ENCODE measurements at regions not wholly inside any gene's neighbourhood (a gene's known extent, or its start where the extent isn't known, plus 50 kb on each side); places are given as distances from the start of the nearest gene placed in this dataset.

GRCh38 chr1:243912347-243912746 is 62.3 kb upstream of the AKT3 start:
- ATAC-seq (replicated peaks): no peak
- Mint-ChIP-seq H3K4me1 (no peaks in the 10 kb centered on the region), H3K4me3 (no peak overlapping the region), H3K27ac (no peak overlapping the region), H3K9me3 (no peaks in the 10 kb centered on the region), H3K27me3 (peaks cover 19% of the 10 kb centered on the region), H3K36me3 (ENCODE audit: low read depth) (no peaks in the 10 kb centered on the region)

GRCh38 chr1:243910607-243911006 is 60.6 kb upstream of the AKT3 start:
- no peaks in the 10 kb centered on the region for H3K4me1 Mint-ChIP-seq
- H3K36me3 Mint-ChIP-seq (ENCODE audit: low read depth): no peaks in the 10 kb centered on the region
- no peaks in the 10 kb centered on the region for H3K9me3 Mint-ChIP-seq
- H3K27me3 Mint-ChIP-seq: peaks cover 8% of the 10 kb centered on the region
- H3K4me3 Mint-ChIP-seq: no peak overlapping the region
- ATAC-seq (replicated peaks): no peak
- H3K27ac Mint-ChIP-seq: no peak overlapping the region

- Mint-ChIP-seq H3K4me3 (no peak overlapping the region), H3K27ac (no peak overlapping the region), H3K4me1 (no peaks in the 10 kb centered on the region), H3K27me3 (peaks cover 10% of the 10 kb centered on the region), H3K36me3 (ENCODE audit: low read depth) (no peaks in the 10 kb centered on the region), H3K9me3 (no peaks in the 10 kb centered on the region)
- no peak for ATAC-seq (replicated peaks)
These were observed 53.9 kb upstream of the AKT3 start for GRCh38 chr1:243903895-243904294.

GRCh38 chr1:243903041-243903440 is 53.0 kb upstream of the AKT3 start:
- no peak for ATAC-seq (replicated peaks)
- H3K9me3 Mint-ChIP-seq: no peaks in the 10 kb centered on the region
- H3K4me1 Mint-ChIP-seq: no peaks in the 10 kb centered on the region
- peaks cover 13% of the 10 kb centered on the region for H3K27me3 Mint-ChIP-seq
- H3K4me3 Mint-ChIP-seq: no peak overlapping the region
- no peak overlapping the region for H3K27ac Mint-ChIP-seq
- no peaks in the 10 kb centered on the region for H3K36me3 Mint-ChIP-seq (ENCODE audit: low read depth)

- Mint-ChIP-seq H3K4me3 (no peak overlapping the region), H3K27ac (no peak overlapping the region), H3K4me1 (no peaks in the 10 kb centered on the region), H3K36me3 (ENCODE audit: low read depth) (no peaks in the 10 kb centered on the region), H3K9me3 (no peaks in the 10 kb centered on the region), H3K27me3 (peaks cover 18% of the 10 kb centered on the region)
- ATAC-seq (replicated peaks): no peak
These were observed 52.1 kb upstream of the AKT3 start for GRCh38 chr1:243902100-243902499.
